NCI-H1694 treated with DMSO at 0.1 percent for 48 hours (cell line): ENCODE measurements at regions not wholly inside any gene's neighbourhood (a gene's known extent, or its start where the extent isn't known, plus 50 kb on each side); places are given as distances from the start of the nearest gene placed in this dataset.
A peak's percentile ranks its signal among the peaks of the same experiment; 100 is the strongest.
"Not testable (repeated sequence)": the region's sequence is repeated elsewhere in the genome, so short reads cannot be mapped to it uniquely, and the experiment has no call there.

Source experiments
- DNase-seq: peaks from one replicate; lab custom pipeline; 2025; lab: John Stamatoyannopoulos, UW

DNA sequence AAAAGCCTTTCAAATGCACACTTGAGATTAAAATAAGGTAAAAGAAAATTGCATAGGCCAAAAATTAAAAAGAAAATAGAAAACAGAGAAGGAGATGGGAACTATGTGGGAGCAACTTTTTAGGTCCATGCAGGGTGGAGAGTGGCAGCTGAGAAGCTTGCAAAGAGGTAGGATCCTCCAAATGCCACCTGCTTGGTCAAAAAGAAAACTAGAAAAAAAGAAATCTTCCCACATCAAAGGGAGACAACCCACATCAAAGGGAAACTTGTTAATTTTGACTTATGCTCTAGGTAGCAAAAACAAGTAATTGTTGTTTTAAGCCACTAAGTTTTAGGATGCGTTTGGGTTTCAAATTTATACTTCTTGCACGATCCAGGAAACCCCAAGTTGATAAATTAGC lies 342.9 kb downstream of the IL20RB start:
- DNase-seq: no peak

DNA sequence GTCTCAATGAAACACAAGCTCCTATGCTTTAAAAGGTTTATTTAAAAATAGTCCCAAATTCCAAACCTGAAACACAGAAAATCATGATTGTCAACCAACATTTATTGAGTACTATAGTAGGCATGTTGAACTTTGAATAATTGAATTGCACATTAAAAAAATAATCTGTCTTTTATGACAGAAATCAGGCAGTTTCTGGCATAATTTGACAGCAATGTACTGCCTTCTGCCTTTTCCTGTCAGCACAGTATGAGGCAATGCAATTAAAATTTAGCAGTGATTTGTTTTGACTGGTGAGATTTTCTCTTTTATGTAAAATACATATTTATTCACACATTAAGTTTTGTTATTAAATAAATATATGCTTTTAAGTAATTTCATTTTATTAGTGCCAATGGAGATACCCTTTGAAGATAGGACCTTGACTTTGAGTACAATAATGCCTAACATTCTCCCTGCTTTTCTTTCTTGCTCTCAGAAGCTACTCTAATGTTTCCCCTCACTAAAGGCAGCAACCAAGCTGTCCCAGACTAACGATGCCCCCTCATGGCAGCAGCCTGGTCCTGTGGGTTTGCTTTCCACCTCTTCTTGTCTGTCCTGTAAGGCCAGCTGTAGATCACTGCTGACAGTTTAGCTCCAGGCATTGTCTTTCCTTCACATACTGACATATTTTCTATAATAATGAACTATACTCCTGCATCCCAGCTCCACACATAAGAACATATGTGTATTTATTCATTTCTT lies 346.7 kb downstream of the IL20RB start:
- DNase-seq: no peak

DNA sequence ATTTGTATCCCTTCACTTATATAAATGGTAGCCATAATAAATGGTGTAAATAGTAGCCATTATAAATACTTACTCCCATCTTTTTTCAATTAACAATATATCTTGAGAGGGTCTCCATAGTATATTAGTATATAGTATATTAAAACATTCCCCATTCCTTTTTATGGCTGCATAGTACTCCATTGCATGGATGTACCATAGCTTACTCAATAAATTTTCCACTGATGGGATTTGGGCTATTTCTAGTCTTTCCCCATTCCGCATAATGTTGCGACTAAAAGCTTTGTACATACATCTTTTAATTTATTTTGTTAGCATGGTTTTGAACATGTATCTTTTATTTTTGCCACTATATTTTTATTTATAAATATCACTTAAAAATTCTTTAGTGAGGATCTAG lies 366.3 kb downstream of the IL20RB start:
- no peak for DNase-seq

DNA sequence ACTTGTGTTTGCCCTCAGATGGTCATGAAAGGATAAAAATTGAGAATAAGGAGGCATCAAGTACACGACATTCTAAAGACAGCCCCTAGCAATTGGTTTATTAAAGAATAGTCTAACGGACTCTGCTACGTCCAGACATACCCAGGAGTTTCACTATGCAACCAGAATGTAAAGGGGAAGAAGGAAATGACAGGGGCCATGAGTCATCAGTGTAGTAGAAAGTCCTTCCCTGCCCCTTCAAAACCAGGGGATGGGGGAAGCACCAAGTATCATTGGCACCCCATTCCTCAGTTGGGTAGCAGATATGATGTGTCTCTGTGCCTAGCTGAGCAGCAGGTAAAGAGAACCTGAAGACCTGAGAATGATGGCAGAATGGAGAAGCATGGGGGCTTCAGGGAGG lies 367.4 kb downstream of the IL20RB start:
- no peak for DNase-seq

DNA sequence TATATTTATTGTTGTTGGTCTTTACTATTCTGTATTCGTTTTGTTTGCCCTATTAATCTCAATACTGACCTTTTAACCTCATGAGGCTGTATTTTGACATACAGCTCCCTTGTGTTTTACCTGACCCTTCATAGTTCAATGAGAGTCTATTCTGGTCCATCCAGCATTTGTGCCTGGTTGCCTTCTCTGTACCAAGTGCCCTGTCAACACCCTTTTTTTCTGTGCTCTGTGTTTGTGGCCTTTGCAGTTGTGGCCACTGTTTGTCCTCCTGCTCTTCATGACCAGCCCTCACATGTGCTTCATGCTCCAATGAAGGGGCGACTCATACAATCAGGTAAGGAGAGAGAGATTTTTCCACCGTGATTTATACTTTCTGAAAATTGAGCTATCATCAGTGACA lies 368.2 kb downstream of the IL20RB start:
- DNase-seq: no peak

DNA sequence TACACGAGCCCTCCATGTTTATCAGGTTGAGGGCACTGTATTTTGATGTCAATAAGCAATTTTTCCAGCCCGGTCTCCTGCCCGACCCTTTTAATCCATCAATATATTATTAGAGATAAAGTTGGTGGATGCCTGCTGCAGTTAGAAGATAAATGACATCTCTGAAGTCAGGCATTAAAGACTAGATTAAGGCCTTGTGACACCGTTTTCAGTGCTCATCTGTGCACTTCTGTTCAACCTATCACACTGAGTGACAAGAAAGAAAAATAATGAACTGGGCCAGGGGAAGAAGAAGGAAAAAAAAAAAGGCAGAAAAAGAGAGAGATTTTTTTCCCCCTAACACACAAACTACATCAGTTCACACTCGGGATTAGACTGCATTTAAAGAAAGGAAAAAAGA lies 371.8 kb downstream of the IL20RB start:
- no peak for DNase-seq

DNA sequence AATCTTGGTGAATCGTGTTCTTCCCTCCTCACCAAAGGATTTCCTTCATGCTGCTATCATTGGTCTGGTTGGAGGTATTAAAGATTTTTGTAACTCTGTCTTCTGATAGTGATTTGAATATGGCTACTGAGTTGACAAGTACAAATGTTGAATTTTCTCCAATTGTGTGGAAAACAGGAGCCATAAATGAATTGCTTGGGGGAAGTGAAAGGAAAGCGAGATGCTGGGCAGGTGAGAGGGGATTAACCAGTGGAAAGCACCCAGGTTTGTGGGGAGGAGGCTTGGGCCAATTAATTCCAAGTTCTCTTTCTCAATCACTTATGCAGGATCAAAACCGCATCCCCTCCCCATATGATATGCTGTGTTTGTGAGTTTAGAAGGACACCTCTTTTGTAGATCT lies 372.5 kb downstream of the IL20RB start:
- DNase-seq: no peak

DNA sequence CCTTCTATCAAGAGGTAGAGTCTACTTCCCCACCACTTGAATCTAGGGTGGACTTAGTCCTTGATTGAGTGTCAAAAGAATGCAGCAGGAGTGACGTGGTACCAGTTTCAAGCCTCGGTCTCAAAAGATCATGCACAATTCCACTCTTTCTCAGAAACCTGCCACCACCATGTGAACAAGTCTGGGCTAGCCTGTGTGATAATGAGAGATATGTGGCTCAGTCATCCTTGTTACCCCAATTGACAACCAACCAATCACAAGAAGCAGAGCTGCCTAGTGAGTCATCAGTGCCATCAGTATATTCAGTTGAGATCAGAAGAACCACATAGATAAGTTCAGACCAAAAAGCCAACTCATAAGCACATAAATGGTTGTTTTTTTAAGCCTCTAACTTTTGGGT lies 374.5 kb downstream of the IL20RB start:
- DNase-seq: no peak

DNA sequence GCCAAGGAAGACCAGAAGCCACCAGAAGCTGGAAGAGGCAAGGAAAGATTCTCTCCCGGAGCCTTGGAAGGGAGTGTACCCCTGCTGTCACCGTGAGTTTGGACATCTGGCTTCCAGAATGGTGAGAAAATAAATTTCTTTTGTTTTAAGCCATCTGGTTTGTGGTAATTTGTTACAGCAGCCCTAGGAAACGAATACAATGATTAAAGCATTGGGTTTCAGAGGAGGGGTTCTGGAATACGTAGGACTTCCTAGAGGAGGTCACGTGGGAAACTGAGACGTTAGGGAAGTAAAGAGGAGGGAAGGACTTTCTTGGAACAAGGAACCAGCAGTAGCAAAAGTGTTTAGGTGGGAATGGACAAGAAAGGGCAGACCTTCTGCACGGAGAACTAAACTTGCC lies 377.7 kb downstream of the IL20RB start:
- no peak for DNase-seq

DNA sequence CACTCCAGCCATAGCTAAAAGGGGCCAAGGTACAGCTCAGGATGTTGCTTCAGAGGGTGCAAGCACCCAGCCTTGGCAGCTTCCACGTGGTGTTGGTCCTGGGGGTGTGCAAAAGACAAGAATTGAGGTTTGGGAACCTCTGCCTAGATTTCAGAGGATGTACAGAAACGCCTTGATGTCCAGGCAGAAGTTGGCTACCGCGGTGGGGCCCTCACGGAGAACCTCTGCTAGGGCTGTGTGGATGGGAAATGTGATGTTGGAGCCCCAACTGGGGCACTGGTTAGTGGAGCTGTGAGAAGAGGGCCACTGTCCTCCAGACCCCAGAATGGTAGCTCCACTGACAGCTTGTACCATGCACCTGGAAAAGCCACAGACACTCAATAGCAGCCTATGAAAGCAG lies 380.6 kb downstream of the IL20RB start:
- not testable (repeated sequence) for DNase-seq

DNA sequence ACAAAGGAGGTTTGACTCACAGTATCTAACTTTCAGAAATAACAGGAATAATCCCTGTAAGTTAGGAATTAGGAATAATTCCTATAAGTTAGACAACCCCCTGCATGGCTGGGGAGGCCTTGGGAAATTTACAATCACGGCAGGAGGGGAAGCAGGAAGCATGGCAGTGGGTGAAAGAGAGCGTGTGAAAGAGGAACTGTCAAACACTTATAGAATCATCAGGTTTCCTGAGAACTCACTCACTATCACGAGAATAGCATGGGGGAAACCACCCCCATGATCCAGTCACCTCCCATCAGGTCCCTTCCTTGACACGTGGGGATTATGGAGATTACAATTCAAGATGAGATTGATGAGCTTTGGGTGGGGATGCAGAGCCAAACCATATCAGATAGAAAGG lies 385.5 kb downstream of the IL20RB start:
- DNase-seq: no peak

DNA sequence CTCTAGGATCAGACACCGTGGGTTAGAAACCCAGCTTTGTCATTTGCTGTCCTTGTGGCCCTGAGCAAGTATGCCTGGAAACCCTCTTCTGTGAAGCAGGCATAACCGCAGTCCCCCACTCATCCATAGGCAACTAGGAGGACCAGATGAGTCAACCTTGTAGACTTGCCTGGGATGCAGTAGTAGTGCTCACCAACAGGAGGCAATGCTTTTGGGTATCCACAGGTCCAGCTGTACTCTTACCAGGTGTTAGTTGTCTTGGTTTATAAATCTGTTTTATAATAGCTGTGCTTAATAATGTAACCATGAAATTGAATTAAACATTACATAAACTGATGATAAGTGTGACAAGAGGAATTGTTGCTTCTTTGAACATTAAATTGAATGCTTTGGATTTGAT lies 389.3 kb downstream of the IL20RB start:
- DNase-seq: no peak

DNA sequence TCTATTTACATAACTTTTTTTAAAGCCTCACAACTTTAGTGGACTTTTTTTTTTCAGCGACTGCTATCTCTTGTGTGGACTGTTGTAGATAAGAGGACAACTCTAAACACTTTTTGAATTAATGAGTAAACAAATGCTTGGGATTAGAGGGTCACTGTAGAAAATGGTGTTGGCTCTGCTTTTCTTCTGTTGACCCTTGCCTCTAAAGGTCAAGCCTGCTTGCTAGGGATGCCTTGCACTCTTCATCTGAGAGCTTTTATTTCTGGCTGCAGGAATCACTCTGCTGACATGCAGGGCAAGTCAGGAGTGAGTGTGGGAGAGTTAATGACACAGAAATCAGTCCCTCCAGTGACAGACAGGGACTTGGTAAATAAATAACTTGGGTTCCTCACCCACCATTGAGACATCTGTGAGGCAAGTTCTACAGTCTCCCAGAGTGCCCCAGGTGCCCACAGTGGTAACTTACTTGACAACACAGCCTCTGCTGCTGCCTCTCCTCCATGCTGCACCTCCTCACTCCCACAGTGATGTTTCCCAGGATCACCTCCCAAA lies 390.1 kb downstream of the IL20RB start:
- no peak for DNase-seq

DNA sequence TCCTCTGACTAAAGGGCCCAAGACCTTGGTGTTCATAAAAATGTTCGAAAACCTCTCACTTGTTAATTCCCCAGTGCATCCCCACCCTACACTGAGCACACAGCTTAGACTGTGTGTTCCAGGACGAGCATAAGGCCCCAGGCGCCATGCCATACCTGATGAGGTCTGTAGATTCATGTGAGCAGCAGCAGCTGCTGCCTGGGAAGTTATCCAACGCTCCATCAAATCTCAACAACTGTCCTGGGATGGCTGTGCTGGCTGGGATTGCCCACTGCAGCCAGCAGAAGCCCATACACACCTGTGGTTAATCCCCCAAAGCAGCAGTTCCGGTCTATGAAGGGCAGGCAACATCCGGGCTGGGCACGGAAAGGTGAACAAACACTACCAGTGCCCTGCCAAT lies 391.2 kb downstream of the IL20RB start:
- DNase-seq: peak; percentile 95

DNA sequence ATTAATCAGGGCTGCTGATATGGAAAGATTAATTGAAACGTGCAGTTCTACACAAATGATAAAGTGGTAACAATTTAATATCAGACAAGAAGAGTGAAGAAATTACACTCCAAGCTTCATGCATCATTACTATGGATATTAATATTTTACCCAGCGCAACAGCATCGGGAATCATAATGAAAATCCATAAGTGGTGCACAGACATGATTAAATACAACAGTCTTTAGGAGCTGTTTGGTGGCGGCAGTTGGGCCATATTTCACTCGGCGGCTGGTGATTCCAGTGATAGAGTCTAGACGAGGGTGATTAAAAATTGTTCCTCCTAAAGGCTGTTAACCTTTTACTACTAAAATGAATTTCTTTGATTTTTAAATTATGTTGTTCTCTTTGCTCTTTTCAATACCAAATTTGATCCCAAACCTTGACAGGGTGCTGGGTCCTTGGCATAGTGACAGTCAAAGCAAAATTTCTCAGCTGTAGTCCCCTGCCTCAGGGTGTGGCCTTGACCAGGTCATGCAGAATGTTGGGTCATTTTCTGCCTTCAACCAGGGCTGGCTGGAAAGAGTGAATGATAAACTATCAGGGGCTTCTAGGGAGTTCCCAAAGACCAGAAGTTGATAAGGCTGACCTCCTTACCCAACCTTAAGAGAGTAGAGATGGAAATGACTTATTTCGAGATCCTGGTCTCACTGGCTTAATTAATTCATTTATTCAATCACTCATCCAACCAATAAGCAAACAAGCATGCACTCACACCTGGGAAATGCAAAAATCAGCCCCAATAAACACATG lies 392.0 kb downstream of the IL20RB start:
- DNase-seq: peak; percentile 82

DNA sequence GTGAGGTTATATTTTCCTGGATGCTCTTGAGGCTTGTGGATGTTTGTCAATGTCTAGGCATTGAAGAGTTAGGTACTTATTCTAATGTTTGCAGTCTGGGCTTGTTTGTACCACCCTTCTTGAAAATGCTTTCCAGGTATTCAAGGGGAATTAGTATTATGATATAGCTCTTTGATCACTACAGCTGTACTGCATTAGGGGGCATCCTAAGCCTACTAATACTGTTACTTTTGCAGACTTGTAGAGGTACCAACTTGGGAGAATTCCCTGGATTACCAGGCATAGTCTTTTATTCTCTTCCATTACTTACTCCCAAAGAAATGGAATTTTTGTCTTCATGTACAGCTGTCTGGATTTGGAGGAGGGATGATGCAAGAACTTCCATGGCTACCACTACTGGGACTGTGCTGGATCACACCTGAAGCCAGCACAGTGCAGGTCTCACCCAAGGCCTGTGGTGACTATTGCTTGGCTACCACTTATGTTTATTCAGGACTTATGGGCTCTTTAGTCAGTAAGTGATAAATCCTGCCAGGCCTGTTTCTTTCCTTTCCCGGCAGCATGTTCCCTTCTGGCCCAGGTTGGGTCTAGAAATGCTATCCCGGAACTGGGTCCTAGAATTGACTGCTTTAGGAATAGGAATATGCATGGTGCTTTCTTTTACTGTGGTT lies 402.9 kb downstream of the IL20RB start:
- DNase-seq: no peak

DNA sequence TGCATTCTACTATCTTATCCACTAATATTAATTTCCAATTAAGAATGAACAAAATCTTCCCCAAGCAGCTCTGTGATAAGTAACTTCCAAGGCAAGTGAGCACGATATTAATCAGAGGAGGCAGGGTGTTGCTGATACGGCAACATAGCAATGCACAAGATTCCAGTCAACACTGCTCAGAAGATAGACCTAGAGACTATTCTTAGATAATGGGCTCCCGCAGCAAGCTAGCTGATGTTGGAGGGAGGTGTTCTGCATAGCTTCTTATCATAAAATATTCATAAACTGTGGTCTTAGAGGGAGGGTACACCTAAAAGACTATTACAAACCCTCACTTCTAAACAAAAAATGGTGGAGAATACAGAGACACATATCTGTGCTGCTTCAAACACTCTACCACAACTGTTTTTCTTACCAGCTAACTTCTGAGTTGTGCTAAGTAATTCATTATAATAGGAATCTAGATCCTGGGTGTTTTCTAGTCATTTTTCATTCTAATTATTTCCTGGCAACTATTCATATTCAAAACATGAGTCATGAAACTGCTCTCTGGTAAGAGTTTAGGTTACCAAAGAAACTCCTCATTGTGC lies 382.0 kb upstream of the SOX14 start:
- no peak for DNase-seq

DNA sequence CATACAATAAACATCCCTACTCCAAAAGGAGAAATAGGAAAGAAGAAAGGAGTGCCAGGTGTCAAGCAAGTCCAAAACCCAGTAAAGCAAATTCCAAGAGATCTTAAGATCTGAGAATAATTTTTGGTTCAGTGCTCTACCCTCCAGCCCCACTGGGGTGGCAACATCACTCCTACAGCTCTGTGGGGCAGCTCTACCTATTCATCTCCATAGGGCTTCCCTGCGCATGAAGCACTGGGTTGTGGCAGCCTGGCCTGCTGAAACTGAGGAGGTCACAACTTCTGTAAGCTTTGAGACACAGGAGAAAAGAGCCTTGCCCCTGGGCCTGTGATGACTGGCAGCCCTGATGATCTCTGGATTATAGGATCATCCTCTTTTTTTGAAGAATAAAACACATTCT lies 378.2 kb upstream of the SOX14 start:
- no peak for DNase-seq

DNA sequence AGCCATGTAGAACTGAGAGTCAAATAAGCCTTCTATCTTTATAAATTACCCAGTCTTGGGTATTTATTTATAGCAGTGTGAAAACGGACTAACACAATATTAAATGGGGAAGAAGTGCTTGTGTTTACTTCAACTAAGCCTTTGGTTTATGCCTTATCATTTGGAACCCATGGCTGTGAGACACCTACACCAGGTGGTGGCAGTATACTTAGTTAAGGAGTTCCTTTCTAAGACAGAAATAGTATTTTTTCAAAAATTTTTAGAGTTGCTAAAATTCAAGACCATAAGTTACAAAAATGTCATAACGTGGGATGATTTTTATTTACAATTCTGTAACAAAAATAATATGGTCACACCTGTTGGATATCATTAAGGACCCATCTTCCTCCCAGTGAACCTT lies 354.5 kb upstream of the SOX14 start:
- DNase-seq: no peak

DNA sequence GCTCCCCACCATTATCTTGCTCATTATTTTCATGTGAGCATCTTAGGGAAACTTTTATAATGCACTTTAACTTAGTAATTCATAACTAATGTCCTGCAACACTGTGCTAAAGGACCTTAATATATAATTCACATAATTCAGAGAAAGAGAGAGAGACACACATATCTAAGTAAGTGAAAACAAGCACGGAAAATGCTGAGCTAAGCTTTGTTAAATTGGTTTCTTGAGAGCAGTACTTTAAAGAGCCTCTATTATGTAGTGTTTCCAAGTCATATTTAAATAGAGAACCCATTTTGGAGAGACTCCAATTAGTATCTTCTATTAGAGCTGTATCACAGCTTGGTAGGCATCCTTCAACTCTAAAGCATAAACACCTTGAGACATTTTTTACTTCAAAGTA lies 354.1 kb upstream of the SOX14 start:
- no peak for DNase-seq

DNA sequence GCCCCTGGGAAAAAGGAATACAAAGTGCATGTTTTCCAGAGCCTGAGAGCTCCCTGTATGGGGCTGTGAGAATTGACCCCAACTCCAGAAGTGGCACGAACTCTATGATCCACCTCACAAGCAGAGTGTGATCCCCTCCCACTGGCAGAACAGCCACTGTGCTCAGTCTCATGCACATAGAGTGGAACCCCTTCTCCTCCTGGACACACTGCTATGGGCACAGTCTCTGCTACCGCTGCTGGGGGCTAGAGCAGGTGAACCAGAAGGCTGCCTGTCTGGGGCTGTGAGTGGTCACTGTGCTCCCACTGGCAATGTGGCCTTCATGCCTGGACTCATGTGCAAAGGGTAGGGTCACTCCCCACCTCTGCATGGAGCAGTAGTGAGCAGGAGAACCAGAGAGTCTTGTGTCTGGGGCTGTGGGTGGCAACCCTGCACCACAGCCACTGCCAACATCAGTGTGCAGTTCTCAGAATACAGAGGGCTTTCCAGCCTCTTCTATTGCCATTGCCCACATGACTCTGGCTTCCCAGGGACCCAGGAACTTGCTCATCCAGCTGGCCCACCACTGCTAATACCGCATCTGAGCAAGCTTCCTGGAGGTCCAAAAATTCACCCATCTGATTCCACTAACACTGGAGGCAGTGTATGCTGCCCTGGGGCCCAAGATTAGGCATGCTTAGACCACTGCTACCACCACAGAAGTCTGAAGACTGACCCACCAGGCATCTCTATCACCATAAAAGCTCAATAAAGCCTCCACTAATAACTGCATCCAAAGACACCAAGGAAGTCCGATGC lies 343.7 kb upstream of the SOX14 start:
- DNase-seq: no peak

DNA sequence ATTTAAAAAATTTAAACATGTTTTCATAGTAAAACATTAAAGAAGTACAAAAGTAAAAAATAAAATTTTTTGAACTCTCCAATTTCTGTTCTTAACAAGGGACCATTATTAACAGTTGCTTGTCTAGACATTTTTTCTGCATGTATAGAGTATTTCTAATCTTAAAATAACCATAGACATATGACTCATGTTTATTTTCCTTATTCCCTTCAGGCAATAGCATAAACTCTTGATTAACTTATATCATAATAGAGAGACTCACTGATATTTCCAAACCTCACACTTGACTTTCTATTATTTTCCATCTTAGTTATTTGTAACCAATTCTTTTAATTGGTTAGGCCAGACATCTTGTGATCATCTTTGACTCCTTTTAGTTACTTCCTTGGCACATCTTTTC lies 325.6 kb upstream of the SOX14 start:
- DNase-seq: no peak
